K562 (cell line): ENCODE measurements at regions not wholly inside any gene's neighbourhood (a gene's known extent, or its start where the extent isn't known, plus 50 kb on each side); places are given as distances from the start of the nearest gene placed in this dataset.

ENCODE experiments used
- AFF1 ChIP-seq, 2 experiments: fragments of 450-650 bp; IDR thresholded peaks; 2 replicates each; pipeline ENCODE4 v1.6.1; 2018; ENCODE audit warnings: mild to moderate bottlenecking in 2 of 2, low read depth in 1 of 2; ENCODE audit not compliant: partially characterized antibody in 2 of 2
- ATF7 ChIP-seq: fragments of 450-650 bp; IDR thresholded peaks from 2 replicates; pipeline ENCODE4 v1.7.1; 2014; ENCODE audit warnings: mild to moderate bottlenecking, moderate library complexity
- BRD9 ChIP-seq: fragments of 450-650 bp; IDR thresholded peaks from 2 replicates; pipeline ENCODE4 v1.6.1; 2018; ENCODE audit warnings: low read depth; ENCODE audit not compliant: partially characterized antibody
- CBX3 ChIP-seq, 2 experiments: IDR thresholded peaks; 1 replicate in 1 of 2; 2 replicates in 1 of 2; pipeline ENCODE4 v1.6.1; 2012; ENCODE audit warnings: inconsistent platforms in 2 of 2, low read length in 2 of 2, borderline replicate concordance in 1 of 2, control low read depth in 1 of 2
- CBX5 ChIP-seq: IDR thresholded peaks from 2 replicates; pipeline ENCODE4 v1.6.1; 2014; ENCODE audit warnings: low read depth, borderline replicate concordance
- CTBP1 ChIP-seq: fragments of 450-650 bp; IDR thresholded peaks from 2 replicates; pipeline ENCODE4 v1.6.1; 2016; ENCODE audit warnings: borderline replicate concordance
- E2F3 ChIP-seq: fragments of 250-450 bp; sonication (Bioruptor Pico); IDR thresholded peaks from 2 replicates; pipeline ENCODE4 v1.4.0; 2020; ENCODE audit warnings: mild to moderate bottlenecking
- EZH2 ChIP-seq: IDR thresholded peaks from 2 replicates; pipeline ENCODE4 v1.6.1; 2012; ENCODE audit warnings: low read depth, mild to moderate bottlenecking, inconsistent platforms, low read length, borderline replicate concordance
- HNRNPH1 ChIP-seq: fragments of 200-400 bp; formaldehyde crosslinking; optimal IDR thresholded peaks from 2 replicates; pipeline ENCODE3; 2017; ENCODE audit warnings: low read depth, mild to moderate bottlenecking, low read length, moderate library complexity
- HSF4 ChIP-seq: fragments of 250-450 bp; sonication (Bioruptor Pico); IDR thresholded peaks from 2 replicates; pipeline ENCODE4 v2.1.2; 2022; ENCODE audit warnings: mild to moderate bottlenecking, moderate library complexity, borderline replicate concordance
- KAT2B ChIP-seq: IDR thresholded peaks from one replicate; pipeline ENCODE4 v1.6.1; 2012; ENCODE audit warnings: low read depth, mild to moderate bottlenecking, control low read depth, inconsistent platforms, low read length, moderate library complexity
- L3MBTL2 ChIP-seq: fragments of 450-650 bp; IDR thresholded peaks from 2 replicates; pipeline ENCODE4 v1.6.1; 2016; ENCODE audit warnings: mild to moderate bottlenecking, moderate library complexity
- LEF1 ChIP-seq: fragments of 450-650 bp; IDR thresholded peaks from 2 replicates; pipeline ENCODE4 v1.6.1; 2016; ENCODE audit warnings: mild to moderate bottlenecking
- MIER1 ChIP-seq: fragments of 450-650 bp; IDR thresholded peaks from 2 replicates; pipeline ENCODE4 v1.6.1; 2016; ENCODE audit warnings: antibody characterized with exemption, mild to moderate bottlenecking, low read depth
- MTA1 ChIP-seq: fragments of 450-650 bp; IDR thresholded peaks from 2 replicates; pipeline ENCODE4 v1.6.1; 2017; ENCODE audit warnings: borderline replicate concordance
- NBN ChIP-seq: fragments of 450-650 bp; IDR thresholded peaks from 2 replicates; pipeline ENCODE4 v1.6.1; 2016; ENCODE audit warnings: low read depth, mild to moderate bottlenecking
- NFXL1 ChIP-seq: fragments of 450-650 bp; formaldehyde crosslinking; IDR thresholded peaks from 2 replicates; pipeline ENCODE4 v1.4.0; 2021; ENCODE audit warnings: mild to moderate bottlenecking
- PPARD ChIP-seq: fragments of 250-450 bp; sonication (Bioruptor Pico); IDR thresholded peaks from 2 replicates; pipeline ENCODE4 v1.8.0; 2022; ENCODE audit warnings: inconsistent platforms, mild to moderate bottlenecking, moderate library complexity
- RBM39 ChIP-seq: fragments of 200-400 bp; formaldehyde crosslinking; optimal IDR thresholded peaks from 2 replicates; pipeline ENCODE3; 2018; ENCODE audit warnings: low read depth, low read length
- SMAD2 ChIP-seq: fragments of 150-350 bp; IDR thresholded peaks from 2 replicates; pipeline ENCODE4 v1.6.1; 2014; ENCODE audit warnings: low read depth, mild to moderate bottlenecking, low read length
- SMAD4 ChIP-seq: fragments of 250-450 bp; sonication (Bioruptor Pico); conservative IDR thresholded peaks from 2 replicates; pipeline ENCODE4 v1.8.0; 2021; ENCODE audit warnings: inconsistent platforms, mild to moderate bottlenecking, moderate library complexity
- SMARCB1 ChIP-seq: IDR thresholded peaks from 2 replicates; pipeline ENCODE4 v1.6.1; 2011; ENCODE audit warnings: improper control_type of control experiment, low read depth; ENCODE audit not compliant: insufficient read length
- ZEB2 ChIP-seq: fragments of 450-650 bp; IDR thresholded peaks from 2 replicates; pipeline ENCODE4 v1.6.1; 2016
- ZNF165 ChIP-seq: fragments of 250-450 bp; sonication (Bioruptor Pico); IDR thresholded peaks from 2 replicates; pipeline ENCODE4 v1.4.0; 2020; ENCODE audit warnings: borderline replicate concordance
- ZNF347 ChIP-seq: fragments of 450-650 bp; formaldehyde crosslinking; IDR thresholded peaks from 2 replicates; pipeline ENCODE4 v1.4.0; 2020; ENCODE audit warnings: low read depth, mild to moderate bottlenecking, moderate library complexity
- ZNF589 ChIP-seq: fragments of 200-800 bp; sonication (Bioruptor generic); IDR thresholded peaks from 2 replicates; pipeline ENCODE4 v1.6.1; 2016; ENCODE audit warnings: low read depth, missing genetic modification characterization, missing compliant biosample characterization
- TF ChIP-seq, protein P1 (sequence below): sonication (generic); IDR thresholded peaks from 2 replicates; pipeline ENCODE4 v1.6.1; 2016

DNA sequence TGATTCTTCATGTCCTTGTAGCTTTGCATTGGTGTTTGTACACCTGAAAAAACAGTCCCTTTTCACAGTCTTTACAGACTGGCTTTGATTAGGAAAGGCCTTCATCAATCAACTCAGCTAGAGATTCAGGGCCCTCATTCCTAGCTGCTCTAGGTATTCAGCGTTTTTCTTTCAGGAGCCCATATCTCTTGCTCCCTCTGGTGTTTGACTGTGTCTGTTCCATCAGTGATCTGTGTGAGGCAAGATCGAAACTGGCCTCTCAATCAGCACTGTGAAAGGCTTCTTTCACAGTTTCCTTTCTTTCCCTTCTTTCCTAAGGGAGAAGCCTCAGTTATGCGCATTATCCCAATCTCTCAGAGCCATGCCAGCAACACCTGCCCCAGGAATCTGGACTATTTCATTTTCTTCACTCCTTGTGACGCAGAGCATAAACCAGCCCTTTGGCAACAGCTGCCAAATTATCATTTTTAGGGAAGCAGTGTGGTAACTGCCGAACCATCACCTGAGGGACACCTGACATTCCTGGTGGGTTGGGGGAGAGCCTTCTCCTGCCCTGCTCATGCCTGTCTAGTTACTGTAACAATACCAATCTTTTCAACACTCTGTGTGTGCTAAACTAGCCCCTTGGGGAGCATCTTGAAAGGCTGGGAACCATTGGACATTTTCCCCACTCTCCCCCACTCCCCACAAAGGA lies 75.7 kb upstream of the CCDC71L start (continued):
- TF ChIP-seq LEF1 (no peak), KAT2B (no peak), EZH2 (no peak), SMAD2 (no peak), HSF4 (CRISPR knock-in tag) (no peak), ZNF165 (CRISPR knock-in tag) (peak; percentile 82; the same call in 1 of the 2 replicates), CBX5 (0 out of 2 replicates have a peak, but pooled peaks have one; percentile 11), NFXL1 (0 out of 2 replicates have a peak, but pooled peaks have one; percentile 40), ZNF589 (CRISPR knock-in tag) (0 out of 2 replicates have a peak, but pooled peaks have one; percentile 46), L3MBTL2 (peak; percentile 42), MTA1 (no peak), ATF7 (peak; percentile 34; the same call in 1 of the 2 replicates), AFF1 (IDR thresholded peaks at IDR 0.05; ENCODE audit: low read depth in 1 of 2, partially characterized antibody in 2 of 2) (peak in 1 of 2 experiments; percentile 50), SMARCB1 (no peak), HNRNPH1 (no peak), ZEB2 (peak; percentile 86), RBM39 (no peak), CTBP1 (peak; percentile 82; the same call in 1 of the 2 replicates), MIER1 (no peak), ZNF347 (CRISPR knock-in tag) (no peak), BRD9 (peak; percentile 89), SMAD4 (CRISPR knock-in tag) (peak; percentile 45; the same call in 1 of the 2 replicates), PPARD (0 out of 2 replicates have a peak, but pooled peaks have one; percentile 20), NBN (peak; percentile 24; the same call in 1 of the 2 replicates), CBX3 (IDR thresholded peaks at IDR 0.05; ENCODE audit: borderline replicate concordance in 1 of 2, low read length in 2 of 2) (peak in 1 of 2 experiments; percentile 87; a peak in 2 of 3 replicates), E2F3 (no peak)
- TF ChIP-seq, protein P1, sequence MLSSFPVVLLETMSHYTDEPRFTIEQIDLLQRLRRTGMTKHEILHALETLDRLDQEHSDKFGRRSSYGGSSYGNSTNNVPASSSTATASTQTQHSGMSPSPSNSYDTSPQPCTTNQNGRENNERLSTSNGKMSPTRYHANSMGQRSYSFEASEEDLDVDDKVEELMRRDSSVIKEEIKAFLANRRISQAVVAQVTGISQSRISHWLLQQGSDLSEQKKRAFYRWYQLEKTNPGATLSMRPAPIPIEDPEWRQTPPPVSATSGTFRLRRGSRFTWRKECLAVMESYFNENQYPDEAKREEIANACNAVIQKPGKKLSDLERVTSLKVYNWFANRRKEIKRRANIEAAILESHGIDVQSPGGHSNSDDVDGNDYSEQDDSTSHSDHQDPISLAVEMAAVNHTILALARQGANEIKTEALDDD, result peak; percentile 46; the same call in 1 of the 2 replicates
